HEK293 (cell line): ENCODE measurements at regions not wholly inside any gene's neighbourhood (a gene's known extent, or its start where the extent isn't known, plus 50 kb on each side); places are given as distances from the start of the nearest gene placed in this dataset.

Source experiments
- CTCF ChIA-PET: fragments of 350-600 bp; formaldehyde crosslinking; extraction: SDS; loops from one replicate; lab custom pipeline; 2021; ENCODE audit warnings: antibody characterized with exemption; lab: Yijun Ruan, JAX
- POLR2A ChIA-PET: fragments of 300-600 bp; formaldehyde crosslinking; extraction: SDS; loops from one replicate; lab custom pipeline; 2020; ENCODE audit warnings: antibody characterized with exemption, inconsistent platforms; lab: Yijun Ruan, JAX
- H3K27ac ChIP-seq: fragments of 200-500 bp; sonication (Bioruptor generic); 2 replicates; pipeline ENCODE4 v1.5.1; 2014; ENCODE audit warnings: low read depth, low read length, control low read depth, inconsistent platforms; ENCODE audit errors: extremely low read depth
- H3K36me3 ChIP-seq, 2 experiments: fragments of 200-500 bp in 1 of 2; sonication (Bioruptor generic) in 1 of 2; 1 replicate in 1 of 2; 2 replicates in 1 of 2; pipeline ENCODE4 v1.5.1; 2014 to 2017; ENCODE audit warnings: inconsistent platforms in 2 of 2, low read length in 2 of 2; ENCODE audit not compliant: control insufficient read depth in 2 of 2, insufficient read depth in 1 of 2
- H3K4me1 ChIP-seq: fragments of 200-500 bp; sonication (Bioruptor generic); 2 replicates; pipeline ENCODE4 v1.5.1; 2014; ENCODE audit warnings: mild to moderate bottlenecking, low read length, inconsistent platforms; ENCODE audit not compliant: control insufficient read depth, insufficient read depth
- H3K4me3 ChIP-seq: 2 replicates; pipeline ENCODE4 v1.5.1; 2011; ENCODE audit warnings: low read depth, mild to moderate bottlenecking, control low read depth, low read length, moderate library complexity
- H3K9me3 ChIP-seq: fragments of 200-500 bp; sonication (Bioruptor generic); 2 replicates; pipeline ENCODE4 v1.5.1; 2014; ENCODE audit warnings: low read depth, low read length, inconsistent platforms; ENCODE audit not compliant: control insufficient read depth, insufficient read depth
- BCL11B ChIP-seq: fragments of 450-650 bp; formaldehyde crosslinking; IDR thresholded peaks from 2 replicates; pipeline ENCODE4 v1.5.1; 2016; ENCODE audit warnings: low read depth, missing biosample characterization, missing genetic modification characterization
- EGR2 ChIP-seq: fragments of 450-650 bp; formaldehyde crosslinking; IDR thresholded peaks from 2 replicates; pipeline ENCODE4 v1.5.1; 2016; ENCODE audit warnings: low read depth, missing biosample characterization, missing genetic modification characterization
- FEZF1 ChIP-seq: fragments of 450-650 bp; formaldehyde crosslinking; IDR thresholded peaks from 2 replicates; pipeline ENCODE4 v1.5.1; 2016; ENCODE audit warnings: missing biosample characterization, missing genetic modification characterization
- HOXC10 ChIP-seq: sonication (generic); formaldehyde crosslinking; IDR thresholded peaks from 2 replicates; pipeline ENCODE4 v1.8.1; 2023; ENCODE audit warnings: mild to moderate bottlenecking, missing genetic modification reagents
- KLF7 ChIP-seq: fragments of 450-650 bp; formaldehyde crosslinking; IDR thresholded peaks from 2 replicates; pipeline ENCODE4 v1.5.1; 2016; ENCODE audit warnings: missing biosample characterization, missing genetic modification characterization, borderline replicate concordance
- REPIN1 ChIP-seq: fragments of 450-650 bp; formaldehyde crosslinking; IDR thresholded peaks from 2 replicates; pipeline ENCODE4 v1.5.1; 2017; ENCODE audit warnings: missing biosample characterization, missing genetic modification characterization, low read depth
- SALL2 ChIP-seq: fragments of 450-650 bp; formaldehyde crosslinking; IDR thresholded peaks from 2 replicates; pipeline ENCODE4 v1.5.0; 2017; ENCODE audit warnings: missing biosample characterization, mild to moderate bottlenecking, missing genetic modification characterization, borderline replicate concordance
- ZFHX2 ChIP-seq: fragments of 450-650 bp; formaldehyde crosslinking; conservative IDR thresholded peaks from 2 replicates; pipeline ENCODE4 v1.5.1; 2016; ENCODE audit warnings: missing biosample characterization, missing genetic modification characterization
- ZNF112 ChIP-seq: fragments of 450-650 bp; formaldehyde crosslinking; IDR thresholded peaks from 2 replicates; pipeline ENCODE4 v1.5.0; 2017; ENCODE audit warnings: missing biosample characterization, missing genetic modification characterization
- ZNF121 ChIP-seq: fragments of 450-650 bp; formaldehyde crosslinking; IDR thresholded peaks from 2 replicates; pipeline ENCODE4 v1.5.1; 2016; ENCODE audit warnings: missing biosample characterization, missing genetic modification characterization
- ZNF138 ChIP-seq: fragments of 450-650 bp; formaldehyde crosslinking; IDR thresholded peaks from 2 replicates; pipeline ENCODE4 v1.5.1; 2016; ENCODE audit warnings: missing biosample characterization, missing genetic modification characterization, borderline replicate concordance
- ZNF274 ChIP-seq, 2 experiments: fragments of 200-500 bp in 1 of 2; fragments of 450-650 bp in 1 of 2; sonication (Bioruptor generic) in 1 of 2; formaldehyde crosslinking in 1 of 2; IDR thresholded peaks; 2 replicates each; pipeline versions ENCODE4 v1.5.1 to v1.6.1; 2014 to 2016; ENCODE audit warnings: borderline replicate concordance in 1 of 2, inconsistent platforms in 1 of 2, low read length in 1 of 2, missing biosample characterization in 1 of 2, missing genetic modification characterization in 1 of 2
- ZNF302 ChIP-seq: fragments of 450-650 bp; formaldehyde crosslinking; IDR thresholded peaks from 2 replicates; pipeline ENCODE4 v1.5.1; 2016; ENCODE audit warnings: missing biosample characterization, missing genetic modification characterization, low read depth
- ZNF354C ChIP-seq: fragments of 450-650 bp; formaldehyde crosslinking; IDR thresholded peaks from 2 replicates; pipeline ENCODE4 v1.5.1; 2016; ENCODE audit warnings: missing biosample characterization, missing genetic modification characterization, low read depth, borderline replicate concordance
- ZNF404 ChIP-seq: fragments of 450-650 bp; formaldehyde crosslinking; IDR thresholded peaks from 2 replicates; pipeline ENCODE4 v1.5.1; 2017; ENCODE audit warnings: missing biosample characterization, missing genetic modification characterization
- ZNF521 ChIP-seq: fragments of 450-650 bp; formaldehyde crosslinking; IDR thresholded peaks from 2 replicates; pipeline ENCODE4 v1.5.1; 2017; ENCODE audit warnings: missing biosample characterization, mild to moderate bottlenecking, missing genetic modification characterization
- ZNF530 ChIP-seq: fragments of 450-650 bp; formaldehyde crosslinking; IDR thresholded peaks from 2 replicates; pipeline ENCODE4 v1.5.1; 2016; ENCODE audit warnings: low read depth, missing biosample characterization, missing genetic modification characterization
- ZNF548 ChIP-seq: fragments of 450-650 bp; formaldehyde crosslinking; IDR thresholded peaks from 2 replicates; pipeline ENCODE4 v1.5.1; 2016; ENCODE audit warnings: missing biosample characterization, missing genetic modification characterization
- ZNF549 ChIP-seq: fragments of 450-650 bp; IDR thresholded peaks from 2 replicates; pipeline ENCODE4 v1.5.1; 2018; ENCODE audit warnings: missing biosample characterization, missing genetic modification characterization, mild to moderate bottlenecking, inconsistent platforms, moderate library complexity
- ZNF610 ChIP-seq: fragments of 450-650 bp; formaldehyde crosslinking; IDR thresholded peaks from 2 replicates; pipeline ENCODE4 v1.5.1; 2016; ENCODE audit warnings: missing biosample characterization, missing genetic modification characterization, borderline replicate concordance
- ZNF785 ChIP-seq: fragments of 450-650 bp; formaldehyde crosslinking; IDR thresholded peaks from 2 replicates; pipeline ENCODE4 v1.5.1; 2016; ENCODE audit warnings: missing biosample characterization, missing genetic modification characterization
- ZNF843 ChIP-seq: fragments of 450-650 bp; formaldehyde crosslinking; IDR thresholded peaks from 2 replicates; pipeline ENCODE4 v1.5.1; 2016; ENCODE audit warnings: missing biosample characterization, missing genetic modification characterization
- ZSCAN30 ChIP-seq: fragments of 450-650 bp; IDR thresholded peaks from 2 replicates; pipeline ENCODE4 v1.5.1; 2018; ENCODE audit warnings: missing biosample characterization, mild to moderate bottlenecking, missing genetic modification characterization, moderate library complexity
- ZXDB ChIP-seq: fragments of 450-650 bp; formaldehyde crosslinking; IDR thresholded peaks from 2 replicates; pipeline ENCODE4 v1.5.1; 2016; ENCODE audit warnings: missing biosample characterization, missing genetic modification characterization
- TF ChIP-seq, protein P1 (sequence below): fragments of 450-650 bp; formaldehyde crosslinking; IDR thresholded peaks from 2 replicates; pipeline ENCODE4 v1.5.1; 2016; ENCODE audit warnings: missing biosample characterization, missing genetic modification characterization
- TF ChIP-seq, protein P2 (sequence below): fragments of 450-650 bp; formaldehyde crosslinking; IDR thresholded peaks from 2 replicates; pipeline ENCODE4 v1.5.1; 2017; ENCODE audit warnings: missing biosample characterization, missing genetic modification characterization
- TF ChIP-seq, protein P3 (sequence below): fragments of 450-650 bp; formaldehyde crosslinking; IDR thresholded peaks from 2 replicates; pipeline ENCODE4 v1.5.1; 2016; ENCODE audit warnings: missing biosample characterization, missing genetic modification characterization

DNA sequence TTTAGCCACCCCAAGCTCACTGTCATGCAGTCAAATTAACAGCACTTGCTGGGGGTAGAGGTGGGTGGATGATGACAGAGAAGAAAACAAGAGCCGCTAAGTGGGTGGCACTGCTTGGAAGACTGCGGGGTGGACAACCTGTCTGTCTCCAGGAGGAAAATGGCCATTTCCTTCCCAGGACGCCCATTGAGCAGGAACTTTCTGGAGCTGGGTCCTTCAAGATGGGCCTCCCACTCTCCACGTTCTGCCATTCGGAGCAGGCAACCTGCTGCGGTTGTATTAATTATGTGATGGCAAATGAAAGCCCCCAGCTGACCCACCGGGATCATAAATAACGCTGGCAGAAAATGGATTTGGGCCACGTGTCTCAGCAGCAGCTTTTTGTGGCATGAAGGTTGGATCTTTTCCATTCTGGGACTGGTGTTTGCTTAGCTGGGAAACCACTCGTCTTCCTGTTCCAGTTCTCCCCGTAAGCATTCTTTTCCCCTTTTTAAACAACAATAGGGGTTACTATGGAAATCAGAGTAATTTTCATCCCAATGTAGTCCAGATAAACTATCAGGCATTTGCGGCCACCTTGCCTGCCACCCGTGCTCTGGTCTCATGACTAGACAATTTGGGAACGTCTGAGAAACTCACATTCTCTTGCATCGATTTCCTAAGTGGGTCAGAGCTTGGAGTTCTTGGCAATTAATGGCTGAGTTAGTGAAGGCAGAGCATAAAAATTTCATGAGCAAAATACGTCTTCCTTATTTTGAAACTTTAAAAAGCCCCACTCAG, 215.5 kb downstream of the ANKRD60 start:
- POLR2A ChIA-PET, result no interaction called here
- H3K4me3 ChIP-seq, result no peak overlapping the region
- no peaks in the 10 kb centered on the region for H3K36me3 ChIP-seq
- no peaks in the 10 kb centered on the region for H3K4me1 ChIP-seq
- CTCF ChIA-PET, result interaction anchor here (0.6 to 1.2 kb wide), 3 partner anchors 74 to 424 kb away, joined by 3 to 7 read pairs (median 3); no protein-coding TSS in a partner anchor
- H3K9me3 ChIP-seq, result no peaks in the 10 kb centered on the region
- no peak for TF ChIP-seq ZNF610 (tag by site-specific recombination)
- no peak for TF ChIP-seq ZNF521 (tag by site-specific recombination)
- no peak for TF ChIP-seq ZNF274 (IDR thresholded peaks at IDR 0.05; ENCODE audit: low read length)
- TF ChIP-seq ZNF274 (tag by site-specific recombination; IDR thresholded peaks at IDR 0.05; ENCODE audit: borderline replicate concordance), result no peak
- no peak for TF ChIP-seq ZNF785 (tag by site-specific recombination)
- TF ChIP-seq ZNF302 (tag by site-specific recombination), result no peak
- TF ChIP-seq ZXDB (tag by site-specific recombination), result no peak
- TF ChIP-seq ZFHX2 (tag by site-specific recombination), result 0 out of 2 replicates have a peak, but pooled peaks have one; percentile 23
- no peak for TF ChIP-seq ZNF121 (tag by site-specific recombination)
- no peak for TF ChIP-seq REPIN1 (tag by site-specific recombination)
- TF ChIP-seq, protein P1, sequence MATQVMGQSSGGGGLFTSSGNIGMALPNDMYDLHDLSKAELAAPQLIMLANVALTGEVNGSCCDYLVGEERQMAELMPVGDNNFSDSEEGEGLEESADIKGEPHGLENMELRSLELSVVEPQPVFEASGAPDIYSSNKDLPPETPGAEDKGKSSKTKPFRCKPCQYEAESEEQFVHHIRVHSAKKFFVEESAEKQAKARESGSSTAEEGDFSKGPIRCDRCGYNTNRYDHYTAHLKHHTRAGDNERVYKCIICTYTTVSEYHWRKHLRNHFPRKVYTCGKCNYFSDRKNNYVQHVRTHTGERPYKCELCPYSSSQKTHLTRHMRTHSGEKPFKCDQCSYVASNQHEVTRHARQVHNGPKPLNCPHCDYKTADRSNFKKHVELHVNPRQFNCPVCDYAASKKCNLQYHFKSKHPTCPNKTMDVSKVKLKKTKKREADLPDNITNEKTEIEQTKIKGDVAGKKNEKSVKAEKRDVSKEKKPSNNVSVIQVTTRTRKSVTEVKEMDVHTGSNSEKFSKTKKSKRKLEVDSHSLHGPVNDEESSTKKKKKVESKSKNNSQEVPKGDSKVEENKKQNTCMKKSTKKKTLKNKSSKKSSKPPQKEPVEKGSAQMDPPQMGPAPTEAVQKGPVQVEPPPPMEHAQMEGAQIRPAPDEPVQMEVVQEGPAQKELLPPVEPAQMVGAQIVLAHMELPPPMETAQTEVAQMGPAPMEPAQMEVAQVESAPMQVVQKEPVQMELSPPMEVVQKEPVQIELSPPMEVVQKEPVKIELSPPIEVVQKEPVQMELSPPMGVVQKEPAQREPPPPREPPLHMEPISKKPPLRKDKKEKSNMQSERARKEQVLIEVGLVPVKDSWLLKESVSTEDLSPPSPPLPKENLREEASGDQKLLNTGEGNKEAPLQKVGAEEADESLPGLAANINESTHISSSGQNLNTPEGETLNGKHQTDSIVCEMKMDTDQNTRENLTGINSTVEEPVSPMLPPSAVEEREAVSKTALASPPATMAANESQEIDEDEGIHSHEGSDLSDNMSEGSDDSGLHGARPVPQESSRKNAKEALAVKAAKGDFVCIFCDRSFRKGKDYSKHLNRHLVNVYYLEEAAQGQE (tag by site-specific recombination), result no peak
- TF ChIP-seq, protein P2, sequence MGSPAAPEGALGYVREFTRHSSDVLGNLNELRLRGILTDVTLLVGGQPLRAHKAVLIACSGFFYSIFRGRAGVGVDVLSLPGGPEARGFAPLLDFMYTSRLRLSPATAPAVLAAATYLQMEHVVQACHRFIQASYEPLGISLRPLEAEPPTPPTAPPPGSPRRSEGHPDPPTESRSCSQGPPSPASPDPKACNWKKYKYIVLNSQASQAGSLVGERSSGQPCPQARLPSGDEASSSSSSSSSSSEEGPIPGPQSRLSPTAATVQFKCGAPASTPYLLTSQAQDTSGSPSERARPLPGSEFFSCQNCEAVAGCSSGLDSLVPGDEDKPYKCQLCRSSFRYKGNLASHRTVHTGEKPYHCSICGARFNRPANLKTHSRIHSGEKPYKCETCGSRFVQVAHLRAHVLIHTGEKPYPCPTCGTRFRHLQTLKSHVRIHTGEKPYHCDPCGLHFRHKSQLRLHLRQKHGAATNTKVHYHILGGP (tag by site-specific recombination), result no peak
- no peak for TF ChIP-seq ZNF549 (tag by site-specific recombination)
- TF ChIP-seq ZNF354C (tag by site-specific recombination), result no peak
- TF ChIP-seq FEZF1, result no peak
- peak; percentile 77; the same call in 1 of the 2 replicates for TF ChIP-seq EGR2 (tag by site-specific recombination)
- TF ChIP-seq HOXC10, result no peak
- TF ChIP-seq, all 188 proteins: peak for 2
- H3K27ac ChIP-seq, result no peak overlapping the region

DNA sequence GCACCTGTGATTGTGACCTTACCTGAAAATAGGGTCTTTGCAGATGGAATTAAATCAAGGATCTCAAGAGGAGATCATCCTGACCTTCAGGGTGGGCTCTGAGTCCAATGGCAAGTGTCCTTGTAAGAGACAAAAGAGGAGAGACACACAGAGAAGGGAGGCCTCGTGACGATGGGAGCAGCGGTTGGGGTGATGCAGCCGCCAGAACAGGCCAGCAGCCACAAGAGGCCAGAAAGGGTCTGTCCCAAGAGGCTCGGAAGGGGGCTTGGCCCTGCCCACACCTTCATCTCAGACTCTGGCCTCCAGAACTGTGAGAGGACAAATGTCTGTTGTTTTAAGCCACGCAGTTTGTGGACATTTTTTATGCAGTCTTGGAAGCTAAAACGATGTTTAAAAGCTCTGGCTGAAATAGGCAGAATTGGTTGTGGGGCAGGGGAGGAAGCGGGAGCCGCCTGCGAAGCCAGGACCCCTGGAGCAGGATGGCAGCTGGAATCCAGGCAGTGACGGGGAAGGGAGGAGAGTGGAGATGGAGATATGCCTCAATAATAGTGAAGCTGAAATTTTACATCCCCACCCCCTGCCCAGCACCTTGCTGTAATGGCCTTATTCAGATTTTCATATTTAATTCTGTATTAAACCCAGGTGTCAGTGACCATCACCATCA, 216.4 kb downstream of the ANKRD60 start:
- H3K36me3 ChIP-seq, result no peaks in the 10 kb centered on the region
- no peaks in the 10 kb centered on the region for H3K9me3 ChIP-seq
- ChIA-PET CTCF (interaction anchor here (0.6 kb wide), 1 partner anchor 425 kb away, joined by 7 read pairs; no protein-coding TSS in a partner anchor), POLR2A (no interaction called here)
- H3K4me1 ChIP-seq, result no peaks in the 10 kb centered on the region
- H3K27ac ChIP-seq, result no peak overlapping the region
- no peak overlapping the region for H3K4me3 ChIP-seq
- TF ChIP-seq, protein P3, sequence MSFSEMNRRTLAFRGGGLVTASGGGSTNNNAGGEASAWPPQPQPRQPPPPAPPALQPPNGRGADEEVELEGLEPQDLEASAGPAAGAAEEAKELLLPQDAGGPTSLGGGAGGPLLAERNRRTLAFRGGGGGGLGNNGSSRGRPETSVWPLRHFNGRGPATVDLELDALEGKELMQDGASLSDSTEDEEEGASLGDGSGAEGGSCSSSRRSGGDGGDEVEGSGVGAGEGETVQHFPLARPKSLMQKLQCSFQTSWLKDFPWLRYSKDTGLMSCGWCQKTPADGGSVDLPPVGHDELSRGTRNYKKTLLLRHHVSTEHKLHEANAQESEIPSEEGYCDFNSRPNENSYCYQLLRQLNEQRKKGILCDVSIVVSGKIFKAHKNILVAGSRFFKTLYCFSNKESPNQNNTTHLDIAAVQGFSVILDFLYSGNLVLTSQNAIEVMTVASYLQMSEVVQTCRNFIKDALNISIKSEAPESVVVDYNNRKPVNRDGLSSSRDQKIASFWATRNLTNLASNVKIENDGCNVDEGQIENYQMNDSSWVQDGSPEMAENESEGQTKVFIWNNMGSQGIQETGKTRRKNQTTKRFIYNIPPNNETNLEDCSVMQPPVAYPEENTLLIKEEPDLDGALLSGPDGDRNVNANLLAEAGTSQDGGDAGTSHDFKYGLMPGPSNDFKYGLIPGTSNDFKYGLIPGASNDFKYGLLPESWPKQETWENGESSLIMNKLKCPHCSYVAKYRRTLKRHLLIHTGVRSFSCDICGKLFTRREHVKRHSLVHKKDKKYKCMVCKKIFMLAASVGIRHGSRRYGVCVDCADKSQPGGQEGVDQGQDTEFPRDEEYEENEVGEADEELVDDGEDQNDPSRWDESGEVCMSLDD (tag by site-specific recombination), result no peak
- TF ChIP-seq ZNF549 (tag by site-specific recombination) (no peak), ZNF404 (tag by site-specific recombination) (no peak), ZSCAN30 (tag by site-specific recombination) (no peak), SALL2 (tag by site-specific recombination) (no peak), KLF7 (tag by site-specific recombination) (no peak), ZNF548 (no peak), ZNF843 (tag by site-specific recombination) (no peak), BCL11B (tag by site-specific recombination) (no peak), ZNF530 (tag by site-specific recombination) (no peak), ZNF112 (tag by site-specific recombination) (no peak), ZNF138 (no peak)
